ENCODE measurements at regions not wholly inside any gene's neighbourhood (a gene's known extent, or its start where the extent isn't known, plus 50 kb on each side); places are given as distances from the start of the nearest gene placed in this dataset.

GRCh38 chr10:16195178-16195769, 241.5 kb upstream of the PTER start:
- no peak for TF ChIP-seq GATA2 (IDR thresholded peaks at IDR 0.05; ENCODE audit: low read depth, low read length)
- no peak for TF ChIP-seq GATA3 (IDR thresholded peaks at IDR 0.05; ENCODE audit: low read depth, low read length)
